HTR-8/SVneo (cell line): ENCODE measurements at regions not wholly inside any gene's neighbourhood (a gene's known extent, or its start where the extent isn't known, plus 50 kb on each side); places are given as distances from the start of the nearest gene placed in this dataset.

Source experiments
- DNase-seq: peaks from one replicate; pipeline ENCODE4 v3.0.0; 2011; ENCODE audit warnings: low spot score, mixed read lengths; ENCODE audit not compliant: insufficient read length
- FAIRE-seq: peaks from 2 replicates; lab custom pipeline; 2011; peaks lifted over from hg19 to GRCh38; lab: Jason Lieb, UNC

GRCh38 chr21:40901691-40902090 is 54.7 kb upstream of the DSCAM start:
- FAIRE-seq = no peak
- DNase-seq = no peak

GRCh38 chr21:40902299-40902698 is 55.3 kb upstream of the DSCAM start:
- FAIRE-seq (no peak), DNase-seq (no peak)

GRCh38 chr21:40902993-40903392 is 56.0 kb upstream of the DSCAM start:
- DNase-seq (no peak), FAIRE-seq (no peak)

- FAIRE-seq (no peak), DNase-seq (no peak)
Observed at GRCh38 chr21:40905251-40905650, 58.3 kb upstream of the DSCAM start.

GRCh38 chr21:40912375-40912774 is 65.4 kb upstream of the DSCAM start:
- FAIRE-seq (no peak), DNase-seq (no peak)

- FAIRE-seq = no peak
- DNase-seq = no peak
Observed at GRCh38 chr21:40915114-40915513, 68.2 kb upstream of the DSCAM start.

DNA sequence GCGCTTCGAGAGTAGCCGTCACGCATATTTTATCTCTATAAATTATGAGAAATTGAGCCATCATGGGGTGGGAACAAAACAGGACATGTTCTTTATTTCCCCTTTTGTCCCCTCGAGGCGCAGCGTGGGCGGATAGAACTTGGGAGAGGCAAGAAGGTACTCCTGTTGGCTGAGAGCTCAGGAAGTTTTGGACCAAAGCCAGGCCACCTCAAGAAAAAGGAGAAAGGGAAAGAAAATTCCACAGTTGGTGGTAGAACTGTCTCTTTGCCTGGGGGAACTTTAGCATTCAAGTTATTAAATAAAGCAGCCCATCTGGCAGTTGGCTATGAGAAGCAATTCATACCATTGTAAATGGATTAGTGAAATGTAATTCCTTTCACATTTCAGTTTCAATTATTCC is 76.4 kb upstream of the DSCAM start:
- DNase-seq (no peak), FAIRE-seq (no peak)

- DNase-seq (no peak), FAIRE-seq (no peak)
Observed at GRCh38 chr21:40923901-40924300, 76.9 kb upstream of the DSCAM start.

- FAIRE-seq = no peak
- DNase-seq = no peak
Observed at GRCh38 chr21:40924641-40925040, 77.7 kb upstream of the DSCAM start.

DNA sequence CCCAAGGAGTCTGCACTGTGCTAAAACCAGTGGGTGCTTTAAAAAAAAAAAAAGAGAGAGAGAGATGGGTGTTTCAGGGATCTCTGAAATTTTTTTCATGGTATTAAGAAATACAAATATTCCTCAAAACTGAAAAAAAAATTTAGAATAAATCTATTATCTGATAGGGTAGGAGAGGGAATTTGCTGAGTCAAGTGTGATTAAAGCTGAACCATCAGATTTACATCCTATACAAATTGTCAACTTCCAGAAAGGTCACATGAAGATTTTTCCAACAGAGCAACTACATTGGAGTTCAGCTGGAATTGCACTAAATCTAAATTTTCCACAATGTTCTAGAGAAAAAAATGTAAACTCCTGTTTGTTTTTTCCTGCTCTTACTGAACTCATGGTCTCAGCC is 79.3 kb upstream of the DSCAM start:
- DNase-seq (no peak), FAIRE-seq (no peak)

DNA sequence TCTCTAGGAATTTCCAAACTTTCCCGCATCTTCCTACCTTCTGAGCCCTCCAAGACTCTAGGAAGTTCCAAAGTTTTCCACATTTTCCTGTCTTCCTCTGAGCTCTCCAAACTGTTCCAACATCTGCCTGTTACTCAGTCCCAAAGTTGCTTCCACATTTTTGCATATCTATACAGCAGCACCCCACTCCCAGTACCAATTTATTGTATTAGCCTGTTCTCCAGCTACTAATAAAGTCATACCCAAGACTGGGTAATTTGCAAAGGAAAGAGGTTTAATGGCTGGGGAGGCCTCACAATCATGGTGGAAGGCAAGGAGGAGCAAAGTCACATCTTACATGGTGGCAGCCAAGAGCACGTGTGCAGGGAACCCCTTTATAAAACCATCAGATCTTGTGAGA is 82.9 kb upstream of the DSCAM start:
- DNase-seq (no peak), FAIRE-seq (no peak)

DNA sequence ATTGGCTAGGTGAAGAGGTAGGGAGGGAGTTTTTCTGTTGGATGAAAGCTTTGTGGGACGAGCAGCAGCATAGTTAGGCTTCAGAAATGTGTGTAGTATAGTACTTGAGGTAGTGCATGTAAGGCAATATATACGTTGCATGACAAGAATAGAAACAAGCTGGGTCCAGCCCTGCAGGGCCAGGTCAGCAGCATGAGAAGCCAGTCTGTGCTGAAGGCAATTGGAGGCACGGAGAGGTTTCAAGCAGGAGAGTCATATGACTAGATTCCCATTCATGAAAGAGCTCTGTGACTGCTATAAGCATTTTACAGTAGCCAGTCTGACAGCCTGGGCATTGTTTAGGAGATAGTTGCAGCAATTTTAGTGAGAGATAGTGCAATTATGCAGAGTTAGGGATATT is 84.2 kb upstream of the DSCAM start:
- FAIRE-seq (no peak), DNase-seq (no peak)

GRCh38 chr21:40936178-40936577 is 89.2 kb upstream of the DSCAM start:
- no peak for FAIRE-seq
- no peak for DNase-seq

GRCh38 chr21:40936771-40937261 is 89.9 kb upstream of the DSCAM start:
- FAIRE-seq (no peak), DNase-seq (no peak)

- no peak for FAIRE-seq
- no peak for DNase-seq
Observed at GRCh38 chr21:40938078-40938477, 91.1 kb upstream of the DSCAM start.

DNA sequence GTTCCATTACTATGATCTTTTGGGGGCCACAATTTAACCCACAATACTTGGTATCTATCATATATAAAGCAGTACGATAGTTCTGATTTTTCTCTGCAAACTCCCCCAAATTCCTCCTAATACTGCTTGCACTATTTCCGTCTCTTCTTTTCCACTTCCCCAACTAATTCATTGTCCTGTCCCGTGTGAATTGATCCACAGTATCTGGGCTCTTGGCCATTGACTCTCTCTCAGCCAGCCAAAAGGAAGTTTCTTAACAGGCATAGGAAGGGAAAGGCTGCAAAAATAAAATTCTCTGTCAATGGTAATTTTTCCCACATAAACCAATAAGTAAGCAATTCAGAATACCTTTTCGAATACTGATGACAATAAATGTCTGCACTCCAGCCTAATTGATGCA is 91.7 kb upstream of the DSCAM start:
- FAIRE-seq (no peak), DNase-seq (no peak)

DNA sequence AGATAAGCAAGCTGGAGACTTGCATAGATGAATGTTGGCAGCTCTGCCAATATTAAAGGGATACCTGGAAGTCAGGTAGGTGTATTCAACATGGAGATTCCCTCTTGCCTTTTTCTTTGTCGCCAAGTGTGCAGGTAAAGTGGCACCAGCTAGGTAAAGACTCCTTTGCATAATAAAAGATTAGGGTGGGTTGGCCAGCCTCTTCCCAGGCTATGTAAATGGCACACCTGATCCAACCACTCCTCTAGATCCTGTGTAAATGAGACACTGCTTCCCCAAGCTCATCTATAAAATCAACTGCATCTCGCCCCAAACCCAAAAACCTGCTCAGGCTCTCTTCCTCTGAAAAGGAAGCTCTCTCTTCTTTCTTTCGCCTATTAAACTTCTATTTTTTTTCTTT is 100.8 kb upstream of the DSCAM start:
- no peak for DNase-seq
- no peak for FAIRE-seq

- FAIRE-seq (no peak), DNase-seq (no peak)
Observed at GRCh38 chr21:40950970-40951369, 104.0 kb upstream of the DSCAM start.

DNA sequence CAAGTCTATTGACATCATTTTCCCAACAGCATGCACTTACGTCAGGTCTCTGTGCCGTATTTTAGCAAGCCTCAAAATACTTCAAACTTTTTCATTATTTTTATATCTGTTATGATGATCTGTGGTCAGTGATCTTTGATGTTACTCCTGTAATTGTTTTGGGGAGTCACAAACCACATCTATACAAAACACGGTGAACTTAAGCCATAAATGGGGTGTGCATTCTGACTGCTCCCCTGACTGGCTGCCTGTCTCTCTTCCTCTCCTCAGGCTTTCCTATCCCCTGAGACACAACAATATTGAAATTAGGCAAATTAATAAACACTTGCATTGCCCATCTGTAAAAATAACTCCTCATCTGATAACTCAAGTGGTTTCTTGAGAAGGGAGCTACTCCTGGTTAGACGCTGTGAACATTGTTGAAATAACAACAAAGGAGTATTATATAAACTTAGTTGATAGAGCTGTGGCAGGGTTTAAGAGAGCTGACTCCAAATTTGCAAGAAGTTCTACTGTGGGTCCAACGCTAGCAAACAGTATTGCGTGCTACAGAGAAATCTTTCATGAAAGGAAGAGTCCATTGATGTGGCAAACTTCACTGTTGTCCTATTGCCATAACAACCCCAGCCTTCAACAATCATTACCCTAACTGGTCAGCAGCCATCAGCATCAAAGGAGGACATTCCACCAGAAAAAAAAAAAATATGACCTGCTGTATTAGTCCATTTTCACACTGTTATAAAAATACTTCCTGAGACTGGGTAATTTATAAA is 105.8 kb upstream of the DSCAM start:
- no peak for FAIRE-seq
- DNase-seq = no peak

- DNase-seq = no peak
- FAIRE-seq = no peak
Observed at GRCh38 chr21:40964691-40965090, 117.7 kb upstream of the DSCAM start.

DNA sequence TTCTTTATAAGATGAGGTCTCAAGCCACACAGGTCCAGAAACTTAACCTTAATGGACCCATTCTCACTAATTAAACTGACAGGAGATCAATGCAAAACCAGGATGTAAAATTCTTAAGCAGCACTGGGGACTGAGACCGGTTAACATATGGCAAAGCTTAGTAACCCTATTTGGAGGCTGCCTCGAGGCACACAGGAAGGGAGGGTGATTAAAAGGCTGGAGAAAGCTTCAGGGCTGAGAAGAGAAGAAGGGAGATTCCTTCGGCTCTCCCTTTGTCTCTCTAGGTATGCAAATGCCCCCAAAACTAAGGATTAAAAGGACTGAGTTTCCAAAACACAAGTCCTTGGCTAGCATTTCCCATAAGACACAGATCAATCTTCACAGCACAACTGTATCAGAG is 120.8 kb upstream of the DSCAM start:
- DNase-seq = no peak
- no peak for FAIRE-seq

DNA sequence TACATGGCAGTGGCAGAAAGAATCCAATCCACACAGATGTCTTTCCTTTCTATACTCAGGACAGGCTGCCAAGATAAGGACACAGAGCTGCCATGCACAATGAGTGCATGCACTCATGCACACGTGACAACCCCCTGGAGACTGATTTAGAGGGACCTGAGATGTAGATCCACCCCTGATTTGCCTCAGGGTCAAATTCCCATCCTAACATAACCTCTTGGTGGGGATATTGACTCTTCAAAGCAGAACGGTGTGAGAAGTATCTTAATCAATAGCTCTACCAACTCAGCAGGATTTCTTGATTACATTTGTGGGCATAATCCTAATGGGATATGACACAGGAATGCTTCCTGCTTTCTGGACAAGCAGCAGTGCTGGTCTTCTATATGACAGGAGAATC is 125.2 kb upstream of the DSCAM start:
- FAIRE-seq = no peak
- DNase-seq = no peak
